IMR-90 (cell line): ENCODE measurements at regions not wholly inside any gene's neighbourhood (a gene's known extent, or its start where the extent isn't known, plus 50 kb on each side); places are given as distances from the start of the nearest gene placed in this dataset.
A peak's percentile ranks its signal among the peaks of the same experiment; 100 is the strongest.

ENCODE experiments used
- ATAC-seq: fragments of 200-7000 bp; cut with Tn5 transposase; 2 replicates; pipeline ENCODE4 v1.9.1; 2020; ENCODE audit warnings: low read depth, mild to moderate bottlenecking, moderate library complexity
- BruUV-seq: library from RNA; stranded (reverse); fragments of 400-500 nt; replicated peaks from 2 replicates; lab custom pipeline; 2021; lab: Mats Ljungman, UMichigan
- CTCF ChIA-PET: fragments of 300-600 bp; formaldehyde crosslinking; extraction: SDS; loops from one replicate; lab custom pipeline; 2021; ENCODE audit warnings: antibody characterized with exemption; lab: Yijun Ruan, JAX
- POLR2A ChIA-PET: fragments of 300-600 bp; sonication (Branson Sonifier 250); formaldehyde crosslinking; loops from one replicate; lab custom pipeline; 2022; ENCODE audit warnings: antibody characterized with exemption; ENCODE audit not compliant: unreplicated experiment; lab: Charles Lee
- DNase-seq: peaks from one replicate; pipeline ENCODE4 v3.0.0; 2013
- H2AFZ ChIP-seq: replicated peaks from 2 replicates; pipeline ENCODE3; 2013; ENCODE audit warnings: low read length, mild to moderate bottlenecking; ENCODE audit not compliant: poor library complexity
- H2AK5ac ChIP-seq: 2 replicates; pipeline ENCODE4 v1.6.1; 2013; ENCODE audit warnings: low read depth, low read length, inconsistent platforms
- H2AK9ac ChIP-seq: replicated peaks from 2 replicates; pipeline ENCODE3; 2013; ENCODE audit warnings: mild to moderate bottlenecking, low read depth, low read length, moderate library complexity; ENCODE audit not compliant: poor library complexity
- H2BK120ac ChIP-seq: 2 replicates; pipeline ENCODE4 v1.6.1; 2013; ENCODE audit warnings: low read depth, low read length, inconsistent platforms
- H2BK15ac ChIP-seq: 3 replicates; pipeline ENCODE4 v1.6.1; 2013; ENCODE audit warnings: low read depth, low read length, inconsistent platforms
- H2BK20ac ChIP-seq: 2 replicates; pipeline ENCODE4 v1.6.1; 2013; ENCODE audit warnings: low read depth, mild to moderate bottlenecking, inconsistent platforms, low read length, moderate library complexity
- H2BK5ac ChIP-seq: 2 replicates; pipeline ENCODE4 v1.6.1; 2013; ENCODE audit warnings: mild to moderate bottlenecking, low read depth, low read length, inconsistent platforms; ENCODE audit not compliant: poor library complexity, severe bottlenecking
- H3K14ac ChIP-seq: replicated peaks from 2 replicates; pipeline ENCODE4 v1.6.1; 2013; ENCODE audit warnings: low read depth, low read length, inconsistent platforms
- H3K18ac ChIP-seq: 2 replicates; pipeline ENCODE4 v1.6.1; 2013; ENCODE audit warnings: low read depth, low read length, control low read depth
- H3K23ac ChIP-seq: 2 replicates; pipeline ENCODE4 v1.6.1; 2013; ENCODE audit warnings: low read depth, low read length, inconsistent platforms
- H3K27ac ChIP-seq: 2 replicates; pipeline ENCODE4 v1.5.1; 2013; ENCODE audit warnings: mild to moderate bottlenecking, control low read depth, low read length; ENCODE audit not compliant: insufficient read depth
- H3K27me3 ChIP-seq: 2 replicates; pipeline ENCODE4 v1.6.1; 2013; ENCODE audit warnings: low read length; ENCODE audit not compliant: control insufficient read depth, insufficient read depth
- H3K36me3 ChIP-seq: 2 replicates; pipeline ENCODE4 v1.6.1; 2013; ENCODE audit warnings: low read length, mixed read lengths; ENCODE audit not compliant: control insufficient read depth, insufficient read depth
- H3K4ac ChIP-seq: 2 replicates; pipeline ENCODE4 v1.6.1; 2013; ENCODE audit warnings: low read depth, low read length, inconsistent platforms
- H3K4me1 ChIP-seq: 2 replicates; pipeline ENCODE4 v1.6.1; 2013; ENCODE audit warnings: low read length, mixed read lengths; ENCODE audit not compliant: control insufficient read depth, insufficient read depth
- H3K4me2 ChIP-seq: 2 replicates; pipeline ENCODE4 v1.6.1; 2013; ENCODE audit warnings: low read depth, mild to moderate bottlenecking, control low read depth, low read length, moderate library complexity
- H3K4me3 ChIP-seq: 2 replicates; pipeline ENCODE4 v1.5.1; 2013; ENCODE audit warnings: low read depth, mild to moderate bottlenecking, control low read depth, low read length, moderate library complexity; ENCODE audit not compliant: insufficient read depth
- H3K56ac ChIP-seq: 2 replicates; pipeline ENCODE4 v1.6.1; 2013; ENCODE audit warnings: low read length, inconsistent platforms; ENCODE audit not compliant: insufficient read depth; ENCODE audit errors: extremely low read depth
- H3K79me1 ChIP-seq, 2 experiments: 2 replicates each; pipeline ENCODE4 v1.6.1; 2013; ENCODE audit warnings: low read length in 2 of 2, inconsistent platforms in 1 of 2, low read depth in 1 of 2
- H3K9ac ChIP-seq: 2 replicates; pipeline ENCODE4 v1.6.1; 2013; ENCODE audit warnings: low read depth, low read length, control low read depth
- H3K9me1 ChIP-seq: 2 replicates; pipeline ENCODE4 v1.6.1; 2013; ENCODE audit warnings: low read length, inconsistent platforms; ENCODE audit not compliant: insufficient read depth
- H3K9me3 ChIP-seq: 2 replicates; pipeline ENCODE4 v1.6.1; 2013; ENCODE audit warnings: low read length; ENCODE audit not compliant: control insufficient read depth, insufficient read depth
- H4K20me1 ChIP-seq: 2 replicates; pipeline ENCODE4 v1.6.1; 2013; ENCODE audit warnings: low read length, inconsistent platforms; ENCODE audit not compliant: insufficient read depth
- H4K5ac ChIP-seq: 2 replicates; pipeline ENCODE4 v1.6.1; 2013; ENCODE audit warnings: mild to moderate bottlenecking, low read depth, low read length, control low read depth
- H4K8ac ChIP-seq, 2 experiments: 2 replicates each; pipeline ENCODE4 v1.6.1; 2013; ENCODE audit warnings: low read depth in 2 of 2, low read length in 2 of 2, control low read depth in 1 of 2, inconsistent platforms in 1 of 2
- H4K91ac ChIP-seq: 2 replicates; pipeline ENCODE4 v1.6.1; 2013; ENCODE audit warnings: low read depth, low read length, inconsistent platforms; ENCODE audit not compliant: insufficient read depth
- POLR2A ChIP-seq: IDR thresholded peaks from 2 replicates; pipeline ENCODE4 v1.6.1; 2012; ENCODE audit warnings: mild to moderate bottlenecking, low read depth, low read length
- dilution Hi-C: fragments of 300-500 bp; cut with HindIII; formaldehyde crosslinking; loops from one replicate; pipeline ENCODE4 v1.14.3; 2018; ENCODE audit warnings: low sequenced_read_pairs; ENCODE audit not compliant: unreplicated experiment
- in situ Hi-C: fragments of 300-500 bp; cut with MboI; formaldehyde crosslinking; loops from 3 replicates; pipeline ENCODE4 v1.14.3; 2019; ENCODE audit warnings: low sequenced_read_pairs, inconsistent platforms, mixed read lengths
- intact Hi-C: fragments of 100-400 bp; cut with micrococcal nuclease; formaldehyde crosslinking; loops from 2 replicates; pipeline ENCODE4 v1.10.0; 2022

GRCh38 chr14:83697099-83697498 lies 1832.8 kb upstream of the FLRT2 start:
- intact Hi-C loops (no loop called here), in situ Hi-C loops (no loop called here), dilution Hi-C loops (no loop called here)
- Histone ChIP-seq H3K36me3 (no peaks in the 10 kb centered on the region), H3K27ac (no peak overlapping the region), H3K56ac (no peak overlapping the region), H4K91ac (no peak overlapping the region), H2BK120ac (no peak overlapping the region), H3K27me3 (no peaks in the 10 kb centered on the region), H4K8ac (no peak overlapping the region), H3K4ac (no peak overlapping the region), H3K18ac (no peak overlapping the region), H2BK20ac (no peak overlapping the region), H3K9me1 (no peaks in the 10 kb centered on the region), H3K14ac (no peak overlapping the region), H3K9ac (no peak overlapping the region), H3K23ac (no peak overlapping the region), H3K79me1 (no peaks in the 10 kb centered on the region), H2AK9ac (peak overlapping the region; percentile 70), H2AFZ (no peak overlapping the region), H3K4me1 (no peaks in the 10 kb centered on the region), H3K4me2 (no peak overlapping the region), H2AK5ac (no peak overlapping the region), H4K20me1 (no peaks in the 10 kb centered on the region), H3K4me3 (no peak overlapping the region), H2BK5ac (no peak overlapping the region), H3K9me3 (no peaks in the 10 kb centered on the region), H4K5ac (no peak overlapping the region), H2BK15ac (no peak overlapping the region)
- CTCF ChIA-PET: no interaction called here
- BruUV-seq: no TSS peak
- TF ChIP-seq POLR2A: no peak
- no peak for ATAC-seq
- no peak for DNase-seq
- POLR2A ChIA-PET: no interaction called here
